ENCODE measurements at regions not wholly inside any gene's neighbourhood (a gene's known extent, or its start where the extent isn't known, plus 50 kb on each side); places are given as distances from the start of the nearest gene placed in this dataset.

DNA sequence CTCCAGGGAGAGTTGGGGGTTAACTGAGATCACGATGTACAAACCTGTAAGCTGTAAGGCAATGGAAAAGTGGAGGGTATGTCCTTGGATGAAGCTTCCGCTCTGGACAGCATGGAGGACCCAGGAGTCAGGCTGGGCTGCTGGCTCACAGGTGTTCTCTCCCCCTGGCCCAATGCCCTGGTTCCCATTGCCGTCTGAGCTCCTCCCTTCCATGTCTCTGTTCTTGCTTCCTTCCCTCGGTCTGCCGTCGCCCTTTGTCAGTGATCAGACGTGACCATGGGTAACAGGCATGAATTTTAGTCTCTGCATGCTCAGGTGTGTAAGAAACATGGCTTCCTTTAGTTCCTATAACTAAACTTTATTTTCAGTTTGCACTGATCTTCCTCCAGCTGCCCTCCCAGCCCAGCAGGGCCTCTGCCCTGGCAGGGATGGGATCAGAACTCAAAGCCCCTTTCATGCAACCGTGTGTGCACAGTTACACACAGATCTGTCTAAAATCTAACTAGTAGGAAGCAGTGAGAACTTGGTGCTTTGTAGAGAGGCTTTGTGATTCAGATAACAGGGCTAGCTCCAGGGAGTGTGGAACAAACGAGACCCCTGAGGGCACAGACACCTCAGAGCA, 51.7 kb upstream of the KCNMB1 start (continued):
- TF ChIP-seq OVOL2 (CRISPR knock-in tag; IDR thresholded peaks at IDR 0.05; ENCODE audit: borderline replicate concordance) (no peak), JUN (CRISPR knock-in tag; IDR thresholded peaks at IDR 0.05) (no peak), ZNF671 (CRISPR knock-in tag; IDR thresholded peaks at IDR 0.05) (no peak), FOXP1 (CRISPR knock-in tag; IDR thresholded peaks at IDR 0.05; ENCODE audit: borderline replicate concordance) (no peak), JAZF1 (CRISPR knock-in tag; IDR thresholded peaks at IDR 0.05) (no peak), PRRX2 (CRISPR knock-in tag; IDR thresholded peaks at IDR 0.05) (no peak), ZNF423 (CRISPR knock-in tag; IDR thresholded peaks at IDR 0.05) (no peak), NR2C2 (CRISPR knock-in tag; IDR thresholded peaks at IDR 0.05) (no peak), KAT7 (CRISPR knock-in tag; IDR thresholded peaks at IDR 0.05; ENCODE audit: borderline replicate concordance) (no peak)
- TF ChIP-seq, protein P1, sequence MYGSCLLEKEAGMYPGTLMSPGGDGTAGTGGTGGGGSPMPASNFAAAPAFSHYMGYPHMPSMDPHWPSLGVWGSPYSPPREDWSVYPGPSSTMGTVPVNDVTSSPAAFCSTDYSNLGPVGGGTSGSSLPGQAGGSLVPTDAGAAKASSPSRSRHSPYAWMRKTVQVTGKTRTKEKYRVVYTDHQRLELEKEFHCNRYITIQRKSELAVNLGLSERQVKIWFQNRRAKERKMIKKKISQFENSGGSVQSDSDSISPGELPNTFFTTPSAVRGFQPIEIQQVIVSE (CRISPR knock-in tag; IDR thresholded peaks at IDR 0.05; ENCODE audit: borderline replicate concordance) = no peak
- TF ChIP-seq, protein P2, sequence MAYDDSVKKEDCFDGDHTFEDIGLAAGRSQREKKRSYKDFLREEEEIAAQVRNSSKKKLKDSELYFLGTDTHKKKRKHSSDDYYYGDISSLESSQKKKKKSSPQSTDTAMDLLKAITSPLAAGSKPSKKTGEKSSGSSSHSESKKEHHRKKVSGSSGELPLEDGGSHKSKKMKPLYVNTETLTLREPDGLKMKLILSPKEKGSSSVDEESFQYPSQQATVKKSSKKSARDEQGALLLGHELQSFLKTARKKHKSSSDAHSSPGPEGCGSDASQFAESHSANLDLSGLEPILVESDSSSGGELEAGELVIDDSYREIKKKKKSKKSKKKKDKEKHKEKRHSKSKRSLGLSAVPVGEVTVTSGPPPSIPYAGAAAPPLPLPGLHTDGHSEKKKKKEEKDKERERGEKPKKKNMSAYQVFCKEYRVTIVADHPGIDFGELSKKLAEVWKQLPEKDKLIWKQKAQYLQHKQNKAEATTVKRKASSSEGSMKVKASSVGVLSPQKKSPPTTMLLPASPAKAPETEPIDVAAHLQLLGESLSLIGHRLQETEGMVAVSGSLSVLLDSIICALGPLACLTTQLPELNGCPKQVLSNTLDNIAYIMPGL (CRISPR knock-in tag; IDR thresholded peaks at IDR 0.05) = no peak

GRCh38 chr5:170439944-170440269, 50.7 kb upstream of the KCNMB1 start:
- Mint-ChIP-seq H3K4me1 (peaks cover 20% of the 10 kb centered on the region), H3K4me3 (no peak overlapping the region), H3K27me3 (ENCODE audit: low read depth) (no peaks in the 10 kb centered on the region), H3K36me3 (no peaks in the 10 kb centered on the region), H3K27ac (no peak overlapping the region), H3K9me3 (no peaks in the 10 kb centered on the region)
- ATAC-seq = no peak
- DNase-seq (ENCODE audit: low spot score) = no peak
- TF ChIP-seq IRF2 (CRISPR knock-in tag; IDR thresholded peaks at IDR 0.05; ENCODE audit: borderline replicate concordance, low read depth) (no peak), CREM (CRISPR knock-in tag; IDR thresholded peaks at IDR 0.05) (no peak), NR2C2 (CRISPR knock-in tag; IDR thresholded peaks at IDR 0.05) (no peak), ZNF263 (CRISPR knock-in tag; IDR thresholded peaks at IDR 0.05; ENCODE audit: low read depth) (no peak), EMX1 (CRISPR knock-in tag; IDR thresholded peaks at IDR 0.05) (no peak), ATF1 (CRISPR knock-in tag; IDR thresholded peaks at IDR 0.05) (no peak), TP53 (CRISPR knock-in tag; IDR thresholded peaks at IDR 0.05) (no peak), IRF1 (CRISPR knock-in tag; IDR thresholded peaks at IDR 0.05) (no peak)
- TF ChIP-seq, protein P3, sequence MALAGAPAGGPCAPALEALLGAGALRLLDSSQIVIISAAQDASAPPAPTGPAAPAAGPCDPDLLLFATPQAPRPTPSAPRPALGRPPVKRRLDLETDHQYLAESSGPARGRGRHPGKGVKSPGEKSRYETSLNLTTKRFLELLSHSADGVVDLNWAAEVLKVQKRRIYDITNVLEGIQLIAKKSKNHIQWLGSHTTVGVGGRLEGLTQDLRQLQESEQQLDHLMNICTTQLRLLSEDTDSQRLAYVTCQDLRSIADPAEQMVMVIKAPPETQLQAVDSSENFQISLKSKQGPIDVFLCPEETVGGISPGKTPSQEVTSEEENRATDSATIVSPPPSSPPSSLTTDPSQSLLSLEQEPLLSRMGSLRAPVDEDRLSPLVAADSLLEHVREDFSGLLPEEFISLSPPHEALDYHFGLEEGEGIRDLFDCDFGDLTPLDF (CRISPR knock-in tag; IDR thresholded peaks at IDR 0.05) = no peak
- TF ChIP-seq, protein P4, sequence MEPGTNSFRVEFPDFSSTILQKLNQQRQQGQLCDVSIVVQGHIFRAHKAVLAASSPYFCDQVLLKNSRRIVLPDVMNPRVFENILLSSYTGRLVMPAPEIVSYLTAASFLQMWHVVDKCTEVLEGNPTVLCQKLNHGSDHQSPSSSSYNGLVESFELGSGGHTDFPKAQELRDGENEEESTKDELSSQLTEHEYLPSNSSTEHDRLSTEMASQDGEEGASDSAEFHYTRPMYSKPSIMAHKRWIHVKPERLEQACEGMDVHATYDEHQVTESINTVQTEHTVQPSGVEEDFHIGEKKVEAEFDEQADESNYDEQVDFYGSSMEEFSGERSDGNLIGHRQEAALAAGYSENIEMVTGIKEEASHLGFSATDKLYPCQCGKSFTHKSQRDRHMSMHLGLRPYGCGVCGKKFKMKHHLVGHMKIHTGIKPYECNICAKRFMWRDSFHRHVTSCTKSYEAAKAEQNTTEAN (CRISPR knock-in tag; IDR thresholded peaks at IDR 0.05) = no peak
- TF ChIP-seq, protein P5, sequence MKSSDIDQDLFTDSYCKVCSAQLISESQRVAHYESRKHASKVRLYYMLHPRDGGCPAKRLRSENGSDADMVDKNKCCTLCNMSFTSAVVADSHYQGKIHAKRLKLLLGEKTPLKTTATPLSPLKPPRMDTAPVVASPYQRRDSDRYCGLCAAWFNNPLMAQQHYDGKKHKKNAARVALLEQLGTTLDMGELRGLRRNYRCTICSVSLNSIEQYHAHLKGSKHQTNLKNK (CRISPR knock-in tag; IDR thresholded peaks at IDR 0.05) = no peak
- ChIA-PET CTCF (interaction anchor here (0.8 to 2.8 kb wide), 4 partner anchors 9 to 193 kb away, joined by 3 to 15 read pairs (median 5); no protein-coding TSS in a partner anchor), POLR2A (no interaction called here)

Measured in WTC11 (cell line).